ENCODE measurements at regions not wholly inside any gene's neighbourhood (a gene's known extent, or its start where the extent isn't known, plus 50 kb on each side); places are given as distances from the start of the nearest gene placed in this dataset.

GRCh38 chr7:50220273-50220672 lies 84.2 kb upstream of the IKZF1 start:
- TF ChIP-seq ELF1 (CRISPR knock-in tag; IDR thresholded peaks at IDR 0.05) (no peak), FUBP1 (CRISPR knock-in tag; IDR thresholded peaks at IDR 0.05; ENCODE audit: borderline replicate concordance) (no peak), DNMT3B (CRISPR knock-in tag; conservative IDR thresholded peaks at IDR 0.05) (no peak), ZNF34 (CRISPR knock-in tag; IDR thresholded peaks at IDR 0.05; ENCODE audit: borderline replicate concordance) (no peak), MYC (CRISPR knock-in tag; IDR thresholded peaks at IDR 0.05; ENCODE audit: borderline replicate concordance) (no peak), CEBPB (IDR thresholded peaks at IDR 0.05; ENCODE audit: borderline replicate concordance, low read depth, low read length) (no peak), SUZ12 (IDR thresholded peaks at IDR 0.05; ENCODE audit: low read depth, low read length) (no peak), ZNF678 (CRISPR knock-in tag; IDR thresholded peaks at IDR 0.05) (no peak), ZBTB7A (CRISPR knock-in tag; IDR thresholded peaks at IDR 0.05) (no peak)
- TF ChIP-seq, protein P1, sequence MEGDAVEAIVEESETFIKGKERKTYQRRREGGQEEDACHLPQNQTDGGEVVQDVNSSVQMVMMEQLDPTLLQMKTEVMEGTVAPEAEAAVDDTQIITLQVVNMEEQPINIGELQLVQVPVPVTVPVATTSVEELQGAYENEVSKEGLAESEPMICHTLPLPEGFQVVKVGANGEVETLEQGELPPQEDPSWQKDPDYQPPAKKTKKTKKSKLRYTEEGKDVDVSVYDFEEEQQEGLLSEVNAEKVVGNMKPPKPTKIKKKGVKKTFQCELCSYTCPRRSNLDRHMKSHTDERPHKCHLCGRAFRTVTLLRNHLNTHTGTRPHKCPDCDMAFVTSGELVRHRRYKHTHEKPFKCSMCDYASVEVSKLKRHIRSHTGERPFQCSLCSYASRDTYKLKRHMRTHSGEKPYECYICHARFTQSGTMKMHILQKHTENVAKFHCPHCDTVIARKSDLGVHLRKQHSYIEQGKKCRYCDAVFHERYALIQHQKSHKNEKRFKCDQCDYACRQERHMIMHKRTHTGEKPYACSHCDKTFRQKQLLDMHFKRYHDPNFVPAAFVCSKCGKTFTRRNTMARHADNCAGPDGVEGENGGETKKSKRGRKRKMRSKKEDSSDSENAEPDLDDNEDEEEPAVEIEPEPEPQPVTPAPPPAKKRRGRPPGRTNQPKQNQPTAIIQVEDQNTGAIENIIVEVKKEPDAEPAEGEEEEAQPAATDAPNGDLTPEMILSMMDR (CRISPR knock-in tag; IDR thresholded peaks at IDR 0.05), result no peak
